Kidney (tissue), 13 donors: ENCODE measurements at regions not wholly inside any gene's neighbourhood (a gene's known extent, or its start where the extent isn't known, plus 50 kb on each side); places are given as distances from the start of the nearest gene placed in this dataset.
A peak's percentile ranks its signal among the peaks of the same experiment; 100 is the strongest.

Source experiments
- DNase-seq, 5 donors: peaks; one replicate each; pipeline ENCODE4 v3.0.0-alpha.2; 2013 to 2020
- FAIRE-seq: peaks from 2 replicates; lab custom pipeline; 2012; peaks lifted over from hg19 to GRCh38; lab: Jason Lieb, UNC
- H3K27ac ChIP-seq, 2 donors: one replicate each; pipeline ENCODE4 v1.7.0; 2013; ENCODE audit warnings: low read depth in 2 of 2, low read length in 2 of 2, inconsistent platforms in 1 of 2
- H3K27me3 ChIP-seq: one replicate; pipeline ENCODE4 v1.7.1; 2013; ENCODE audit warnings: low read length, inconsistent platforms; ENCODE audit not compliant: control insufficient read depth, insufficient read depth
- H3K36me3 ChIP-seq, 3 donors: one replicate each; pipeline versions ENCODE4 v1.7.0 to v1.7.1; 2013; ENCODE audit warnings: low read length in 3 of 3, control low read depth in 1 of 3, inconsistent platforms in 1 of 3; ENCODE audit not compliant: insufficient read depth in 3 of 3, control insufficient read depth in 2 of 3
- H3K4me1 ChIP-seq, 3 donors: one replicate each; pipeline versions ENCODE4 v1.7.0 to v1.7.1; 2013; ENCODE audit warnings: low read length in 3 of 3, inconsistent platforms in 1 of 3, low read depth in 1 of 3; ENCODE audit not compliant: control insufficient read depth in 2 of 3, insufficient read depth in 2 of 3
- H3K4me3 ChIP-seq, 3 donors: one replicate each; pipeline versions ENCODE4 v1.7.0 to v1.8.1; 2013; ENCODE audit warnings: low read length in 3 of 3, control low read depth in 1 of 3, inconsistent platforms in 1 of 3
- H3K9ac ChIP-seq, 3 donors: one replicate each; pipeline versions ENCODE4 v1.7.0 to v1.7.1; 2013; ENCODE audit warnings: low read length in 3 of 3, control low read depth in 1 of 3, inconsistent platforms in 1 of 3
- H3K9me3 ChIP-seq, 3 donors: one replicate each; pipeline versions ENCODE4 v1.7.0 to v1.7.1; 2013; ENCODE audit warnings: low read length in 3 of 3, control low read depth in 1 of 3, inconsistent platforms in 1 of 3; ENCODE audit not compliant: control insufficient read depth in 2 of 3, insufficient read depth in 1 of 3
- intact Hi-C: fragments of 100-400 bp; cut with DNase I; formaldehyde crosslinking; loops from one replicate; pipeline ENCODE4 v1.11.1; 2022
- TF ChIP-seq, protein P1 (sequence below): IDR thresholded peaks from 3 replicates; pipeline ENCODE4 v1.5.1; 2012; ENCODE audit warnings: mild to moderate bottlenecking, moderate library complexity, borderline replicate concordance; ENCODE audit not compliant: insufficient read depth; ENCODE audit errors: extremely low read depth
- donor health status: control.
- donor health status: control.
- donor health status: control.
- donor health status: control.
- donor health status: control.
- donor health status: DM: yes; HTN: yes; CAD: no.
- donor health status: Normal renal cell carcinoma (clear cell type).

DNA sequence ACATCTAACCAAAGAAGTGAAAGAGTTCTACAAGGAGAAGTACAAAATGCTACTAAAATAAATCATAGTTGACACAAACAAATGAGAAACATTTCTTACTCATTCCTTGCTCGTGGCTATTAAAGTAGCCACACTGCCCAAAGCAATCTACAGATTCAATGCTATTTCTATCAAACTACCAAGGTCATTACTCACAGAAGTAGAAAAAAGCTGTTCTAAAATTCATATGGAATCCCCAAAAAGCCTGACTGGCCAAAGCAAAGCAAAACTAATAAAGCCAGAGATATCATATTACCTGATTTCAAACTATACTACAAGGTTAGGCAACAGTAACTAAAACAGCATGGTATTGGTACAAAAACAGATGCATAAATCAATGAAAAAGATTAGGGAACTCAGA is 305.6 kb downstream of the RPAP3 start:
- Histone ChIP-seq H3K36me3 (no peaks in the 10 kb centered on the region), H3K27me3 (no peaks in the 10 kb centered on the region), H3K27ac (no peak overlapping the region), H3K4me1 (no peaks in the 10 kb centered on the region), H3K9ac (no peak overlapping the region), H3K4me3 (no peak overlapping the region), H3K9me3 (peaks cover 0 to 10% (median 0%) of the 10 kb centered on the region in 3 donors)
- DNase-seq = no peak
- no peak for FAIRE-seq
- intact Hi-C loops = no loop called here
- TF ChIP-seq, protein P1, sequence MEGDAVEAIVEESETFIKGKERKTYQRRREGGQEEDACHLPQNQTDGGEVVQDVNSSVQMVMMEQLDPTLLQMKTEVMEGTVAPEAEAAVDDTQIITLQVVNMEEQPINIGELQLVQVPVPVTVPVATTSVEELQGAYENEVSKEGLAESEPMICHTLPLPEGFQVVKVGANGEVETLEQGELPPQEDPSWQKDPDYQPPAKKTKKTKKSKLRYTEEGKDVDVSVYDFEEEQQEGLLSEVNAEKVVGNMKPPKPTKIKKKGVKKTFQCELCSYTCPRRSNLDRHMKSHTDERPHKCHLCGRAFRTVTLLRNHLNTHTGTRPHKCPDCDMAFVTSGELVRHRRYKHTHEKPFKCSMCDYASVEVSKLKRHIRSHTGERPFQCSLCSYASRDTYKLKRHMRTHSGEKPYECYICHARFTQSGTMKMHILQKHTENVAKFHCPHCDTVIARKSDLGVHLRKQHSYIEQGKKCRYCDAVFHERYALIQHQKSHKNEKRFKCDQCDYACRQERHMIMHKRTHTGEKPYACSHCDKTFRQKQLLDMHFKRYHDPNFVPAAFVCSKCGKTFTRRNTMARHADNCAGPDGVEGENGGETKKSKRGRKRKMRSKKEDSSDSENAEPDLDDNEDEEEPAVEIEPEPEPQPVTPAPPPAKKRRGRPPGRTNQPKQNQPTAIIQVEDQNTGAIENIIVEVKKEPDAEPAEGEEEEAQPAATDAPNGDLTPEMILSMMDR = no peak

DNA sequence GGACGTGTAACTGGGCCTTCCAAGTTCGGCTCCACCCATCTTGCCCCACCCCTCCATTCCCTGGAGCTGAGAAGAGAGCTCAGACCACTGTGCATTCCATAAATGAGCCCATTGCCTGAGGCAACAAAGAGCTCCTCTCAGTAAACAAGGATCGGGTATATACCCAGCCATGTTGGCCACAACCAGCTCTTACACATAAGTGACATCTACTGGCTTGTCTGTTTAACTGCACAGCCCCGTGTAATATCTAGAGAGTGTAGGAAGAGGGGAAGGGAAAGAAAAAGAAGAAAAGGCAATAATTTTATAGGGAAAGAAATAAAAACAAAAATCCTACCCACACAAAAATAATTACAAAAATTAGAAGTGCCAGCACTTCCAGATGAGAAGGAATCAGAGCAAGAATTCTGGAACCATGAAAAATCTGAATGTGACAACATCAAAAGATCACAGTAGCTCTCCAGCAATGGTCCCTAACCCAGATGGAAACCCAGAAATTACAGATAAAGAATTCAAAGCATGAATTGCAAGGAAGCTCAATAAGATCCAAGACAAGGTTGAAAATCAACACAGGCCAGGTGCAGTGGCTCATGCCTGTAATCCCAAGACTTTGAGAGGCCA is 308.1 kb downstream of the RPAP3 start:
- Histone ChIP-seq H3K4me1 (peaks cover 0 to 5% (median 0%) of the 10 kb centered on the region in 3 donors), H3K9ac (no peak overlapping the region), H3K27ac (no peak overlapping the region), H3K9me3 (peaks cover 0 to 10% (median 0%) of the 10 kb centered on the region in 3 donors), H3K36me3 (no peaks in the 10 kb centered on the region), H3K27me3 (no peaks in the 10 kb centered on the region), H3K4me3 (no peak overlapping the region)
- intact Hi-C loops = no loop called here
- FAIRE-seq (no peak), DNase-seq (no peak)
- TF ChIP-seq, protein P1 = peak; percentile 44

DNA sequence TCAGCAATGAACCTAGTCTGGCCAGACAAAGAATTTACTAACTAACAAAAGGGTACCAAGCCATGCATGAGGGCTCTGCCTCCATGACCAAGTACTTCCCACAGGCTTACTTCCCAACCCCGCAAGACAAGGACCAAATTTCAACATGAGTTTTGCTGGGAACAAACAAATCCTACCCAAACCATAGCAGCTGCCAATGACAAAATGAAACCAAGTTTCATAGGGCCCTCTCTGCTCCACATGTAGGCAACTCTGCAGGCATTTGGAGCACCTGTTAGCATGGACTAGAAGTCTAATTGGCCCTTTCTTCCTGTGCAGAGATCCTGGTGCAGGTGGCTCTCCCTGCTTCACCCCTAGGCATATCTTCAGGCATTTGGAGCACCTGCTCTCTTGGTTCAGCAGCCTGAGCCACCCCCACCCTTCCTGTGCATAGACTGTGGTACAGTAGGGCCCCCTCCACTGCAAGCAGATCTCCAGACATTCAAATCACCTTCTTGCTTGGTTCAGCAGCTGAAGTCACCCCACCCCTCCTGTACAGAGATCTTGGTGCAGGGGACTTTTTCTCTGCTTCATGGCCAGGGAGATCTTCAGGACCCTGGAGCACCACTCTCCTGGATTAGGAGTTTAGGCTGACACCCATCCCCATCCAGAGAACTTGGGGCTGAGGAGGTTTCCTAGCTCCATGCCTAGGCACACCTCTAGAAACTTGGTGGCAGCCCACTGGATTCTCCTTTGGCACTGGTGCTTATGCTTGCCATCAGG is 308.7 kb downstream of the RPAP3 start:
- Histone ChIP-seq H3K4me3 (no peak overlapping the region), H3K9ac (no peak overlapping the region), H3K27me3 (no peaks in the 10 kb centered on the region), H3K36me3 (no peaks in the 10 kb centered on the region), H3K27ac (no peak overlapping the region), H3K4me1 (peaks cover 0 to 5% (median 0%) of the 10 kb centered on the region in 3 donors), H3K9me3 (peaks cover 0 to 10% (median 0%) of the 10 kb centered on the region in 3 donors)
- FAIRE-seq = no peak
- intact Hi-C loops = no loop called here
- TF ChIP-seq, protein P1 = no peak
- DNase-seq = no peak
